Tibial artery (tissue), 4 donors: ENCODE measurements at regions not wholly inside any gene's neighbourhood (a gene's known extent, or its start where the extent isn't known, plus 50 kb on each side); places are given as distances from the start of the nearest gene placed in this dataset.
"Not testable (repeated sequence)": the region's sequence is repeated elsewhere in the genome, so short reads cannot be mapped to it uniquely, and the experiment has no call there.

Source experiments
- DNase-seq, 2 donors: peaks; one replicate each; pipeline ENCODE4 v3.0.0-alpha.2; 2019
- H3K27ac ChIP-seq, 2 donors: fragments of 200-600 bp; sonication (generic) in 1 of 2; 1 replicate in 1 of 2; 2 replicates in 1 of 2; pipeline ENCODE4 v1.5.1; 2018 to 2019; ENCODE audit warnings: mild to moderate bottlenecking in 1 of 2
- H3K27me3 ChIP-seq, 2 donors: fragments of 200-600 bp; sonication (generic) in 1 of 2; one replicate each; pipeline versions ENCODE4 v1.5.1 to v1.6.0; 2016 to 2019
- H3K36me3 ChIP-seq, 3 donors: fragments of 200-600 bp; sonication (generic) in 2 of 3; one replicate each; pipeline ENCODE4 v1.5.1; 2016 to 2019; ENCODE audit warnings: mild to moderate bottlenecking in 2 of 3
- H3K4me1 ChIP-seq, 4 donors: fragments of 200-600 bp; sonication (generic) in 2 of 4; 1 replicate in 3 of 4; 2 replicates in 1 of 4; pipeline ENCODE4 v1.5.1; 2016 to 2019
- H3K4me3 ChIP-seq, 2 donors: fragments of 200-600 bp; sonication (generic) in 1 of 2; 1 replicate in 1 of 2; 2 replicates in 1 of 2; pipeline ENCODE4 v1.5.1; 2018 to 2019; ENCODE audit warnings: mild to moderate bottlenecking in 2 of 2
- H3K9me3 ChIP-seq, 3 donors: fragments of 200-600 bp; sonication (generic) in 1 of 3; one replicate each; pipeline ENCODE4 v1.5.1; 2016 to 2019
- CTCF ChIP-seq, 2 experiments: fragments of 200-600 bp in 1 of 2; fragments of 450-650 bp in 1 of 2; IDR thresholded peaks; one replicate each; pipeline ENCODE4 v1.5.1; 2017 to 2019; ENCODE audit warnings: antibody characterized with exemption in 2 of 2, mild to moderate bottlenecking in 1 of 2, moderate library complexity in 1 of 2
- intact Hi-C: fragments of 100-400 bp; cut with DNase I; formaldehyde crosslinking; loops from one replicate; pipeline ENCODE4 v1.15.0; 2023; ENCODE audit warnings: low total_unique reads

- no peaks in the 10 kb centered on the region for H3K36me3 ChIP-seq
- intact Hi-C loops: no loop called here
- TF ChIP-seq CTCF (IDR thresholded peaks at IDR 0.05): no peak
- no peak overlapping the region for H3K27ac ChIP-seq
- H3K9me3 ChIP-seq: no peaks in the 10 kb centered on the region
- H3K4me3 ChIP-seq: no peak overlapping the region
- no peak for DNase-seq
- H3K4me1 ChIP-seq: no peaks in the 10 kb centered on the region
- no peaks in the 10 kb centered on the region for H3K27me3 ChIP-seq
Observed at GRCh38 chr9:111276431-111277128, 53.4 kb downstream of the OR2K2 start.

- H3K27ac ChIP-seq: no peak overlapping the region
- no peaks in the 10 kb centered on the region for H3K36me3 ChIP-seq
- no peak for DNase-seq
- H3K4me3 ChIP-seq: no peak overlapping the region
- H3K27me3 ChIP-seq: no peaks in the 10 kb centered on the region
- intact Hi-C loops: no loop called here
- H3K4me1 ChIP-seq: no peaks in the 10 kb centered on the region
- H3K9me3 ChIP-seq: no peaks in the 10 kb centered on the region
- TF ChIP-seq CTCF (IDR thresholded peaks at IDR 0.05): no peak
Observed at GRCh38 chr9:111274737-111275136, 55.3 kb downstream of the OR2K2 start.

- no peaks in the 10 kb centered on the region for H3K4me1 ChIP-seq
- no peak overlapping the region for H3K4me3 ChIP-seq
- DNase-seq: no peak
- no peak for TF ChIP-seq CTCF (IDR thresholded peaks at IDR 0.05)
- no peaks in the 10 kb centered on the region for H3K9me3 ChIP-seq
- H3K27ac ChIP-seq: no peak overlapping the region
- no peaks in the 10 kb centered on the region for H3K36me3 ChIP-seq
- intact Hi-C loops: no loop called here
- H3K27me3 ChIP-seq: no peaks in the 10 kb centered on the region
Observed at GRCh38 chr9:111272581-111272980, 57.4 kb downstream of the OR2K2 start.

- Histone ChIP-seq H3K4me3 (no peak overlapping the region), H3K27ac (no peak overlapping the region), H3K9me3 (no peaks in the 10 kb centered on the region), H3K27me3 (no peaks in the 10 kb centered on the region), H3K36me3 (no peaks in the 10 kb centered on the region), H3K4me1 (no peaks in the 10 kb centered on the region)
- intact Hi-C loops: no loop called here
- TF ChIP-seq CTCF (IDR thresholded peaks at IDR 0.05): no peak
- DNase-seq: no peak
Observed at GRCh38 chr9:111271481-111272080, 58.4 kb downstream of the OR2K2 start.

- H3K36me3 ChIP-seq: no peaks in the 10 kb centered on the region
- no peak for DNase-seq
- H3K4me3 ChIP-seq: no peak overlapping the region
- no peak overlapping the region for H3K27ac ChIP-seq
- intact Hi-C loops: no loop called here
- H3K27me3 ChIP-seq: no peaks in the 10 kb centered on the region
- no peak for TF ChIP-seq CTCF (IDR thresholded peaks at IDR 0.05)
- no peaks in the 10 kb centered on the region for H3K4me1 ChIP-seq
- no peaks in the 10 kb centered on the region for H3K9me3 ChIP-seq
Observed at GRCh38 chr9:111271047-111271446, 59.0 kb downstream of the OR2K2 start.

- H3K27me3 ChIP-seq, H3K27ac ChIP-seq, H3K9me3 ChIP-seq, H3K4me3 ChIP-seq, DNase-seq, H3K36me3 ChIP-seq, intact Hi-C loops, H3K4me1 ChIP-seq: not testable (repeated sequence)
Observed at GRCh38 chr9:111266024-111266423, 64.0 kb downstream of the OR2K2 start.
